B cell (primary cell): ENCODE measurements at regions not wholly inside any gene's neighbourhood (a gene's known extent, or its start where the extent isn't known, plus 50 kb on each side); places are given as distances from the start of the nearest gene placed in this dataset.

ENCODE experiments used
- ATAC-seq: fragments of 200-7000 bp; cut with Tn5 transposase; one replicate; pipeline ENCODE4 v1.10.0; 2021; ENCODE audit warnings: low read depth, mild to moderate bottlenecking, moderate number of reproducible peaks, moderate library complexity
- CTCF ChIA-PET: fragments of 350-600 bp; sonication (Branson Sonifier 250); formaldehyde crosslinking; loops from one replicate; lab custom pipeline; 2021; ENCODE audit warnings: antibody characterized with exemption, inconsistent platforms; lab: Charles Lee
- POLR2A ChIA-PET: fragments of 350-600 bp; sonication (Branson Sonifier 250); formaldehyde crosslinking; loops from one replicate; lab custom pipeline; 2021; ENCODE audit warnings: antibody characterized with exemption; lab: Charles Lee
- DNase-seq: peaks from one replicate; pipeline ENCODE4 v3.0.0; 2013
- H2AFZ ChIP-seq: 2 replicates; pipeline ENCODE4 v1.6.1; 2012; ENCODE audit warnings: mild to moderate bottlenecking, low read depth, low read length; ENCODE audit not compliant: insufficient read depth, poor library complexity, severe bottlenecking
- H3K27ac ChIP-seq, 2 donors: 1 replicate in 1 of 2; 2 replicates in 1 of 2; pipeline ENCODE4 v1.5.1; 2012 to 2013; ENCODE audit warnings: low read length in 2 of 2, mild to moderate bottlenecking in 2 of 2, moderate library complexity in 1 of 2
- H3K27me3 ChIP-seq, 4 experiments: fragments of 200-600 bp in 1 of 4; sonication (generic) in 1 of 4; replicated peaks in 1 of 4; 1 replicate in 2 of 4; 2 replicates in 2 of 4; pipeline versions ENCODE4 v1.6.1 to v1.7.0; 2013 to 2016; ENCODE audit warnings: low read length in 3 of 4, mild to moderate bottlenecking in 2 of 4, mixed read lengths in 1 of 4, moderate library complexity in 1 of 4; ENCODE audit not compliant: insufficient read depth in 4 of 4, control insufficient read depth in 3 of 4; ENCODE audit errors: control extremely low read depth in 1 of 4
- H3K36me3 ChIP-seq, 2 experiments: replicated peaks in 1 of 2; 1 replicate in 1 of 2; 2 replicates in 1 of 2; pipeline versions ENCODE4 v1.6.1 to v1.7.1; 2013; ENCODE audit warnings: low read length in 1 of 2; ENCODE audit not compliant: insufficient read depth in 2 of 2, control insufficient read depth in 1 of 2; ENCODE audit errors: control extremely low read depth in 1 of 2, extremely low read depth in 1 of 2
- H3K4me1 ChIP-seq, 2 donors: fragments of 200-600 bp in 1 of 2; sonication (generic) in 1 of 2; 1 replicate in 1 of 2; 2 replicates in 1 of 2; pipeline versions ENCODE4 v1.5.1 to v1.6.1; 2013 to 2017; ENCODE audit warnings: low read length in 2 of 2; ENCODE audit not compliant: control insufficient read depth in 2 of 2, insufficient read depth in 2 of 2
- H3K4me2 ChIP-seq: replicated peaks from 2 replicates; pipeline ENCODE3; 2012; ENCODE audit warnings: mild to moderate bottlenecking, low read depth, low read length; ENCODE audit not compliant: poor library complexity, severe bottlenecking
- H3K4me3 ChIP-seq, 5 experiments: fragments of 200-600 bp in 1 of 5; sonication (generic) in 1 of 5; 1 replicate in 3 of 5; 2 replicates in 2 of 5; pipeline versions ENCODE4 v1.5.1 to v1.7.0; 2011 to 2016; ENCODE audit warnings: low read length in 4 of 5, mild to moderate bottlenecking in 4 of 5, low read depth in 2 of 5, control low read depth in 1 of 5, moderate library complexity in 1 of 5; ENCODE audit not compliant: insufficient read depth in 1 of 5; ENCODE audit errors: control extremely low read depth in 1 of 5, extremely low read depth in 1 of 5
- H3K79me2 ChIP-seq: fragments of 200-600 bp; sonication (generic); one replicate; pipeline ENCODE4 v1.6.0; 2016; ENCODE audit warnings: low read length; ENCODE audit not compliant: control insufficient read depth, insufficient read depth
- H3K9ac ChIP-seq: fragments of 200-600 bp; sonication (generic); 2 replicates; pipeline ENCODE4 v1.6.1; 2017; ENCODE audit warnings: mild to moderate bottlenecking, low read length, moderate library complexity
- H3K9me3 ChIP-seq, 3 donors: one replicate each; pipeline versions ENCODE4 v1.6.1 to v1.7.1; 2013; ENCODE audit warnings: low read length in 2 of 3; ENCODE audit not compliant: control insufficient read depth in 2 of 3, insufficient read depth in 1 of 3; ENCODE audit errors: control extremely low read depth in 1 of 3
- H4K20me1 ChIP-seq: 2 replicates; pipeline ENCODE4 v1.6.0; 2012; ENCODE audit warnings: mild to moderate bottlenecking, low read length; ENCODE audit not compliant: insufficient read depth, control insufficient read depth, poor library complexity, severe bottlenecking
- H3K27ac Mint-ChIP-seq: one replicate; pipeline ENCODE4 v1.8.0; 2021; ENCODE audit warnings: mixed read lengths
- H3K27me3 Mint-ChIP-seq: one replicate; pipeline ENCODE4 v1.8.0; 2021; ENCODE audit warnings: mixed read lengths
- H3K4me1 Mint-ChIP-seq: one replicate; pipeline ENCODE4 v1.8.0; 2021; ENCODE audit warnings: mixed read lengths
- H3K4me3 Mint-ChIP-seq: one replicate; pipeline ENCODE4 v1.8.0; 2021; ENCODE audit warnings: mixed read lengths
- H3K9me3 Mint-ChIP-seq: one replicate; pipeline ENCODE4 v1.8.0; 2022; ENCODE audit warnings: mixed read lengths; ENCODE audit not compliant: insufficient read depth
- EZH2 ChIP-seq: IDR thresholded peaks from 2 replicates; pipeline ENCODE4 v1.6.1; 2012; ENCODE audit warnings: borderline replicate concordance, low read depth, mild to moderate bottlenecking, moderate library complexity, low read length; ENCODE audit not compliant: insufficient read depth, poor library complexity, severe bottlenecking
- WGBS: methylation state at CpG from one replicate; pipeline ENCODE4 v1.1.5; 2013; ENCODE audit warnings: missing lambda C conversion rate; ENCODE audit not compliant: insufficient coverage; 5-methylcytosine and 5-hydroxymethylcytosine counted together
- intact Hi-C: fragments of 100-400 bp; cut with micrococcal nuclease; formaldehyde crosslinking; loops from one replicate; pipeline ENCODE4 v1.10.0; 2022
- TF ChIP-seq, protein P1 (sequence below): fragments of 200-600 bp; IDR thresholded peaks from one replicate; pipeline ENCODE4 v1.8.0; 2022; ENCODE audit warnings: antibody characterized with exemption, mild to moderate bottlenecking

DNA sequence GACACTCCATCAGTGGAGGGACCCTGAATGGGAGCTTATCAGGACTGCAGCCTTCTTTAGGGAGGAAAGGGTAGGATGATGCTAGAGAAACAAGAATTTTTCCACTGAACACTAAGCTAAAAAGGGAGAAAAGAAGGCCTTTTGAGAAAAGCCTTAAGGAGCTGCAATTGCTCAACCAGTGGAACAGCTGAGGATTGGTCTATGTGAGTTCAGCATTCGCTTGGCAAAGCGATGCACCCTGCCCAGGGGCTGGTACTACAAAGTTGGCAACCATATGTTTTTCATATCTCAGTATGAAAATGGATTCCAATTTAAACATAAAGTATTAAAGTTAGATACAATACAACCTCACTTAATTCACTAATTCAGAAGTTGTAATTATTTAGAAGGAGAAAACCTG is 117.8 kb upstream of the FAM20A start:
- Histone ChIP-seq H2AFZ (no peak overlapping the region), H3K27me3 (peaks cover 0 to 4% (median 2%) of the 10 kb centered on the region in 4 experiments), H3K4me3 (no peak overlapping the region), H4K20me1 (no peaks in the 10 kb centered on the region), H3K36me3 (no peaks in the 10 kb centered on the region), H3K27ac (no peak overlapping the region), H3K4me1 (no peaks in the 10 kb centered on the region), H3K79me2 (no peaks in the 10 kb centered on the region), H3K9ac (no peak overlapping the region), H3K4me2 (no peak overlapping the region), H3K9me3 (no peaks in the 10 kb centered on the region)
- ATAC-seq, result no peak
- Mint-ChIP-seq H3K27me3 (peaks cover 39% of the 10 kb centered on the region), H3K9me3 (no peaks in the 10 kb centered on the region), H3K27ac (no peak overlapping the region), H3K4me3 (no peak overlapping the region), H3K4me1 (no peaks in the 10 kb centered on the region)
- no peak for DNase-seq
- intact Hi-C loops, result no loop called here
- POLR2A ChIA-PET, result no interaction called here
- WGBS, result no CpG with 5 or more reads among the region's 2 CpGs
- TF ChIP-seq EZH2, result no peak
- TF ChIP-seq, protein P1, sequence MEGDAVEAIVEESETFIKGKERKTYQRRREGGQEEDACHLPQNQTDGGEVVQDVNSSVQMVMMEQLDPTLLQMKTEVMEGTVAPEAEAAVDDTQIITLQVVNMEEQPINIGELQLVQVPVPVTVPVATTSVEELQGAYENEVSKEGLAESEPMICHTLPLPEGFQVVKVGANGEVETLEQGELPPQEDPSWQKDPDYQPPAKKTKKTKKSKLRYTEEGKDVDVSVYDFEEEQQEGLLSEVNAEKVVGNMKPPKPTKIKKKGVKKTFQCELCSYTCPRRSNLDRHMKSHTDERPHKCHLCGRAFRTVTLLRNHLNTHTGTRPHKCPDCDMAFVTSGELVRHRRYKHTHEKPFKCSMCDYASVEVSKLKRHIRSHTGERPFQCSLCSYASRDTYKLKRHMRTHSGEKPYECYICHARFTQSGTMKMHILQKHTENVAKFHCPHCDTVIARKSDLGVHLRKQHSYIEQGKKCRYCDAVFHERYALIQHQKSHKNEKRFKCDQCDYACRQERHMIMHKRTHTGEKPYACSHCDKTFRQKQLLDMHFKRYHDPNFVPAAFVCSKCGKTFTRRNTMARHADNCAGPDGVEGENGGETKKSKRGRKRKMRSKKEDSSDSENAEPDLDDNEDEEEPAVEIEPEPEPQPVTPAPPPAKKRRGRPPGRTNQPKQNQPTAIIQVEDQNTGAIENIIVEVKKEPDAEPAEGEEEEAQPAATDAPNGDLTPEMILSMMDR, result no peak
- CTCF ChIA-PET, result no interaction called here

DNA sequence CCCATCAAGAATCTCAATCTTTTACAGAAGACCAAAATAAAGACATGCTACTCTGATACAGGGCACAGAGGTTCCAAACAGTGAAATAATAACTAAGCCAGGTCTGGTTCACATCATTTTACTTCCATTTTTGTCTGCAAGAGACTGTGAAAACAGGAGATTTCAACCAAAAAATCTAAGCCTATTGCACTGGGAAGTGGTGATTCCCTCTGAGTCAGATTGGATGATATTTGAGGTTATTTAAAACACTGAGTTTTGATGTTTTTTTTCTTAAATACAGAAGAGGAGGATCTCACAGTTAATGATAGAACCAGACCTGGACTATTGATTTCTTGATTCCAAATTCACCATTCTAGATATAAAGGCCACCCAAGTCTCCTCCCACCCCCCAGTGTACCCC is 117.3 kb upstream of the FAM20A start:
- H4K20me1 ChIP-seq, result no peaks in the 10 kb centered on the region
- Mint-ChIP-seq H3K4me1 (no peaks in the 10 kb centered on the region), H3K27ac (no peak overlapping the region), H3K4me3 (no peak overlapping the region), H3K27me3 (peaks cover 39% of the 10 kb centered on the region), H3K9me3 (no peaks in the 10 kb centered on the region)
- no peak overlapping the region for H3K27ac ChIP-seq
- no peak overlapping the region for H2AFZ ChIP-seq
- peaks cover 0 to 3% (median 1%) of the 10 kb centered on the region in 4 experiments for H3K27me3 ChIP-seq
- H3K4me2 ChIP-seq, result no peak overlapping the region
- no peak for ATAC-seq
- intact Hi-C loops, result no loop called here
- TF ChIP-seq, protein P1, result no peak
- no peak for TF ChIP-seq EZH2
- no peaks in the 10 kb centered on the region for H3K4me1 ChIP-seq
- H3K36me3 ChIP-seq, result no peaks in the 10 kb centered on the region
- no peaks in the 10 kb centered on the region for H3K9me3 ChIP-seq
- POLR2A ChIA-PET, result no interaction called here
- CTCF ChIA-PET, result no interaction called here
- no peaks in the 10 kb centered on the region for H3K79me2 ChIP-seq
- no peak overlapping the region for H3K9ac ChIP-seq
- no peak overlapping the region for H3K4me3 ChIP-seq
- DNase-seq, result no peak
